WTC11 (cell line): ENCODE measurements at regions not wholly inside any gene's neighbourhood (a gene's known extent, or its start where the extent isn't known, plus 50 kb on each side); places are given as distances from the start of the nearest gene placed in this dataset.

Experiments used
- ATAC-seq: fragments of 200-7000 bp; cut with Tn5 transposase; 2 replicates; pipeline ENCODE4 v1.10.0; 2021; ENCODE audit warnings: mild to moderate bottlenecking, moderate library complexity
- CTCF ChIA-PET: fragments of 300-600 bp; sonication (Branson Sonifier 250); formaldehyde crosslinking; loops from one replicate; lab custom pipeline; 2021; ENCODE audit warnings: antibody characterized with exemption; lab: Charles Lee
- POLR2A ChIA-PET: fragments of 350-600 bp; sonication (Branson Sonifier 250); formaldehyde crosslinking; loops from one replicate; lab custom pipeline; 2021; ENCODE audit warnings: antibody characterized with exemption; lab: Charles Lee
- DNase-seq: peaks from one replicate; pipeline ENCODE4 v3.0.0; 2021; ENCODE audit warnings: low spot score
- H3K27ac Mint-ChIP-seq: 2 replicates; pipeline ENCODE4 v1.8.0; 2021; ENCODE audit warnings: mixed read lengths
- H3K27me3 Mint-ChIP-seq: 2 replicates; pipeline ENCODE4 v1.8.0; 2021; ENCODE audit warnings: low read depth, mild to moderate bottlenecking, moderate library complexity, mixed read lengths
- H3K36me3 Mint-ChIP-seq: 2 replicates; pipeline ENCODE4 v1.8.0; 2021; ENCODE audit warnings: mixed read lengths
- H3K4me1 Mint-ChIP-seq: 2 replicates; pipeline ENCODE4 v1.8.0; 2022; ENCODE audit warnings: mixed read lengths
- H3K4me3 Mint-ChIP-seq: 2 replicates; pipeline ENCODE4 v1.8.0; 2021; ENCODE audit warnings: mild to moderate bottlenecking, moderate library complexity, mixed read lengths
- H3K9me3 Mint-ChIP-seq: 2 replicates; pipeline ENCODE4 v1.8.0; 2021; ENCODE audit warnings: mixed read lengths
- AFF4 ChIP-seq: sonication (generic); formaldehyde crosslinking; IDR thresholded peaks from 2 replicates; pipeline ENCODE4 v1.8.1; 2023; ENCODE audit warnings: mild to moderate bottlenecking, missing genetic modification reagents, borderline replicate concordance
- ARID4B ChIP-seq: sonication (generic); formaldehyde crosslinking; IDR thresholded peaks from 2 replicates; pipeline ENCODE4 v1.8.0; 2023; ENCODE audit warnings: missing genetic modification reagents, mild to moderate bottlenecking, borderline replicate concordance
- ATF3 ChIP-seq: sonication (generic); formaldehyde crosslinking; conservative IDR thresholded peaks from 2 replicates; pipeline ENCODE4 v1.8.1; 2022; ENCODE audit warnings: mild to moderate bottlenecking, missing genetic modification reagents
- GABPB1 ChIP-seq: sonication (generic); formaldehyde crosslinking; IDR thresholded peaks from 2 replicates; pipeline ENCODE4 v1.8.1; 2023; ENCODE audit warnings: mild to moderate bottlenecking, missing genetic modification reagents
- KAT7 ChIP-seq: sonication (generic); formaldehyde crosslinking; IDR thresholded peaks from 2 replicates; pipeline ENCODE4 v1.8.1; 2023; ENCODE audit warnings: missing genetic modification reagents, mild to moderate bottlenecking, borderline replicate concordance
- MYBL2 ChIP-seq: sonication (generic); formaldehyde crosslinking; IDR thresholded peaks from 2 replicates; pipeline ENCODE4 v1.8.1; 2023; ENCODE audit warnings: mild to moderate bottlenecking, moderate library complexity, missing genetic modification reagents
- NR1H2 ChIP-seq: sonication (generic); formaldehyde crosslinking; IDR thresholded peaks from 2 replicates; pipeline ENCODE4 v1.9.0; 2021; ENCODE audit warnings: mild to moderate bottlenecking, moderate library complexity, missing genetic modification reagents
- NR3C1 ChIP-seq: sonication (generic); formaldehyde crosslinking; conservative IDR thresholded peaks from 2 replicates; pipeline ENCODE4 v1.8.1; 2023; ENCODE audit warnings: low read depth, mild to moderate bottlenecking, missing genetic modification reagents
- PRRX2 ChIP-seq: fragments of 250-450 bp; sonication (Bioruptor Pico); IDR thresholded peaks from 2 replicates; pipeline ENCODE4 v1.8.0; 2021; ENCODE audit warnings: mild to moderate bottlenecking
- SMAD4 ChIP-seq: sonication (generic); formaldehyde crosslinking; IDR thresholded peaks from 2 replicates; pipeline ENCODE4 v1.8.0; 2022; ENCODE audit warnings: mild to moderate bottlenecking, missing genetic modification reagents
- STAT6 ChIP-seq: sonication (generic); formaldehyde crosslinking; conservative IDR thresholded peaks from 2 replicates; pipeline ENCODE4 v1.8.1; 2023; ENCODE audit warnings: mild to moderate bottlenecking, low read depth, missing genetic modification reagents, moderate library complexity
- TCF7 ChIP-seq: sonication (generic); formaldehyde crosslinking; IDR thresholded peaks from 2 replicates; pipeline ENCODE4 v1.8.0; 2022; ENCODE audit warnings: mild to moderate bottlenecking, low read depth, missing genetic modification reagents, moderate library complexity
- TEAD4 ChIP-seq: sonication (generic); formaldehyde crosslinking; IDR thresholded peaks from 2 replicates; pipeline ENCODE4 v1.8.0; 2022; ENCODE audit warnings: mild to moderate bottlenecking, missing genetic modification reagents
- ZNF219 ChIP-seq: sonication (generic); formaldehyde crosslinking; IDR thresholded peaks from 2 replicates; pipeline ENCODE4 v1.8.0; 2023; ENCODE audit warnings: missing genetic modification reagents, mild to moderate bottlenecking, borderline replicate concordance
- ZNF396 ChIP-seq: fragments of 250-450 bp; sonication (Bioruptor Pico); IDR thresholded peaks from 2 replicates; pipeline ENCODE4 v1.8.0; 2021; ENCODE audit warnings: mild to moderate bottlenecking, moderate library complexity, borderline replicate concordance
- TF ChIP-seq, protein P1 (sequence below): sonication (generic); formaldehyde crosslinking; IDR thresholded peaks from 2 replicates; pipeline ENCODE4 v1.8.1; 2022; ENCODE audit warnings: low read depth, mild to moderate bottlenecking, moderate library complexity, missing genetic modification reagents, borderline replicate concordance
- TF ChIP-seq, protein P2 (sequence below): sonication (generic); formaldehyde crosslinking; IDR thresholded peaks from 2 replicates; pipeline ENCODE4 v1.8.0; 2022; ENCODE audit warnings: mild to moderate bottlenecking, missing genetic modification reagents
- TF ChIP-seq, protein P3 (sequence below): fragments of 250-450 bp; sonication (Bioruptor Pico); IDR thresholded peaks from 2 replicates; pipeline ENCODE4 v2.1.2; 2022; ENCODE audit warnings: mild to moderate bottlenecking, moderate library complexity
- TF ChIP-seq, protein P4 (sequence below): sonication (generic); formaldehyde crosslinking; IDR thresholded peaks from 2 replicates; pipeline ENCODE4 v1.8.1; 2022; ENCODE audit warnings: mild to moderate bottlenecking, missing genetic modification reagents, moderate library complexity, borderline replicate concordance

GRCh38 chr1:65020774-65021173, 54.4 kb upstream of the JAK1 start:
- Mint-ChIP-seq H3K4me1 (peaks cover 29% of the 10 kb centered on the region), H3K27me3 (no peaks in the 10 kb centered on the region), H3K9me3 (no peaks in the 10 kb centered on the region; the same call in 1 of the 2 replicates), H3K36me3 (peaks cover 2% of the 10 kb centered on the region; the same call in 1 of the 2 replicates), H3K27ac (no peak overlapping the region), H3K4me3 (no peak overlapping the region)
- ChIA-PET POLR2A (interaction anchor here (0.7 to 1.4 kb wide), 2 partner anchors 55 to 168 kb away, joined by 3 to 7 read pairs; partner anchors contain the start of gene JAK1), CTCF (interaction anchor here (0.7 to 2.4 kb wide), 27 partner anchors 10 to 197 kb away, joined by 3 to 11 read pairs (median 4); no protein-coding TSS in a partner anchor)
- TF ChIP-seq PRRX2 (CRISPR knock-in tag) (no peak), SMAD4 (CRISPR knock-in tag) (no peak), GABPB1 (CRISPR knock-in tag) (no peak), AFF4 (no peak), ATF3 (CRISPR knock-in tag) (no peak), ARID4B (CRISPR knock-in tag) (no peak), NR1H2 (CRISPR knock-in tag) (no peak)
- TF ChIP-seq, protein P1, sequence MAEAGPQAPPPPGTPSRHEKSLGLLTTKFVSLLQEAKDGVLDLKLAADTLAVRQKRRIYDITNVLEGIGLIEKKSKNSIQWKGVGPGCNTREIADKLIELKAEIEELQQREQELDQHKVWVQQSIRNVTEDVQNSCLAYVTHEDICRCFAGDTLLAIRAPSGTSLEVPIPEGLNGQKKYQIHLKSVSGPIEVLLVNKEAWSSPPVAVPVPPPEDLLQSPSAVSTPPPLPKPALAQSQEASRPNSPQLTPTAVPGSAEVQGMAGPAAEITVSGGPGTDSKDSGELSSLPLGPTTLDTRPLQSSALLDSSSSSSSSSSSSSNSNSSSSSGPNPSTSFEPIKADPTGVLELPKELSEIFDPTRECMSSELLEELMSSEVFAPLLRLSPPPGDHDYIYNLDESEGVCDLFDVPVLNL (CRISPR knock-in tag), result no peak
- ATAC-seq (peak; percentile 98), DNase-seq (no peak)

- Mint-ChIP-seq H3K9me3 (no peaks in the 10 kb centered on the region; the same call in 1 of the 2 replicates), H3K4me3 (no peak overlapping the region), H3K36me3 (peaks cover 2% of the 10 kb centered on the region; the same call in 1 of the 2 replicates), H3K4me1 (peaks cover 38% of the 10 kb centered on the region), H3K27me3 (no peaks in the 10 kb centered on the region), H3K27ac (no peak overlapping the region)
- ChIA-PET CTCF (interaction anchor here (0.9 to 2.4 kb wide), 12 partner anchors 11 to 249 kb away, joined by 3 to 11 read pairs (median 6); no protein-coding TSS in a partner anchor), POLR2A (interaction anchor here (1.4 kb wide), 1 partner anchor 56 kb away, joined by 7 read pairs; the partner anchor contains the start of gene JAK1)
- ATAC-seq, result no peak
- no peak for DNase-seq
- TF ChIP-seq, protein P2, sequence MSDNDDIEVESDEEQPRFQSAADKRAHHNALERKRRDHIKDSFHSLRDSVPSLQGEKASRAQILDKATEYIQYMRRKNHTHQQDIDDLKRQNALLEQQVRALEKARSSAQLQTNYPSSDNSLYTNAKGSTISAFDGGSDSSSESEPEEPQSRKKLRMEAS (CRISPR knock-in tag), result no peak
- TF ChIP-seq TCF7 (CRISPR knock-in tag) (no peak), TEAD4 (CRISPR knock-in tag) (no peak), KAT7 (no peak), ZNF396 (CRISPR knock-in tag) (no peak), ZNF219 (CRISPR knock-in tag) (no peak), NR3C1 (no peak), MYBL2 (CRISPR knock-in tag) (no peak), STAT6 (CRISPR knock-in tag) (no peak)
- TF ChIP-seq, protein P3, sequence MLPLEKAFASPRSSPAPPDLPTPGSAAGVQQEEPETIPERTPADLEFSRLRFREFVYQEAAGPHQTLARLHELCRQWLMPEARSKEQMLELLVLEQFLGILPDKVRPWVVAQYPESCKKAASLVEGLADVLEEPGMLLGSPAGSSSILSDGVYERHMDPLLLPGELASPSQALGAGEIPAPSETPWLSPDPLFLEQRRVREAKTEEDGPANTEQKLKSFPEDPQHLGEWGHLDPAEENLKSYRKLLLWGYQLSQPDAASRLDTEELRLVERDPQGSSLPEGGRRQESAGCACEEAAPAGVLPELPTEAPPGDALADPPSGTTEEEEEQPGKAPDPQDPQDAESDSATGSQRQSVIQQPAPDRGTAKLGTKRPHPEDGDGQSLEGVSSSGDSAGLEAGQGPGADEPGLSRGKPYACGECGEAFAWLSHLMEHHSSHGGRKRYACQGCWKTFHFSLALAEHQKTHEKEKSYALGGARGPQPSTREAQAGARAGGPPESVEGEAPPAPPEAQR (CRISPR knock-in tag), result no peak
- TF ChIP-seq, protein P4, sequence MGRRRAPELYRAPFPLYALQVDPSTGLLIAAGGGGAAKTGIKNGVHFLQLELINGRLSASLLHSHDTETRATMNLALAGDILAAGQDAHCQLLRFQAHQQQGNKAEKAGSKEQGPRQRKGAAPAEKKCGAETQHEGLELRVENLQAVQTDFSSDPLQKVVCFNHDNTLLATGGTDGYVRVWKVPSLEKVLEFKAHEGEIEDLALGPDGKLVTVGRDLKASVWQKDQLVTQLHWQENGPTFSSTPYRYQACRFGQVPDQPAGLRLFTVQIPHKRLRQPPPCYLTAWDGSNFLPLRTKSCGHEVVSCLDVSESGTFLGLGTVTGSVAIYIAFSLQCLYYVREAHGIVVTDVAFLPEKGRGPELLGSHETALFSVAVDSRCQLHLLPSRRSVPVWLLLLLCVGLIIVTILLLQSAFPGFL, result no peak
These were observed 55.4 kb upstream of the JAK1 start for GRCh38 chr1:65021795-65022194.
